PFSK-1 (cell line): ENCODE measurements at regions not wholly inside any gene's neighbourhood (a gene's known extent, or its start where the extent isn't known, plus 50 kb on each side); places are given as distances from the start of the nearest gene placed in this dataset.

Source experiments
- FOXP2 ChIP-seq: optimal IDR thresholded peaks from 2 replicates; pipeline ENCODE3; 2011; ENCODE audit warnings: borderline replicate concordance, control low read depth, inconsistent platforms; ENCODE audit not compliant: insufficient read depth; ENCODE audit errors: extremely low read length, extremely low read depth
- POLR2AphosphoS5 ChIP-seq: IDR thresholded peaks from 2 replicates; pipeline ENCODE4 v1.6.1; 2012; ENCODE audit warnings: low read depth, mild to moderate bottlenecking, control low read depth, low read length, moderate library complexity
- SIN3A ChIP-seq: IDR thresholded peaks from 2 replicates; pipeline ENCODE4 v1.6.1; 2012; ENCODE audit warnings: mild to moderate bottlenecking, low read length, moderate library complexity, borderline replicate concordance; ENCODE audit not compliant: insufficient read depth
- TAF1 ChIP-seq: IDR thresholded peaks from 2 replicates; pipeline ENCODE4 v1.6.1; 2012; ENCODE audit warnings: low read length, control low read depth, borderline replicate concordance; ENCODE audit not compliant: insufficient read depth
- TF ChIP-seq, protein P1 (sequence below), 2 experiments: IDR thresholded peaks; 2 replicates each; pipeline versions ENCODE4 v1.6.1 to v1.8.0; 2011 to 2012; ENCODE audit warnings: low read depth in 2 of 2, low read length in 2 of 2, control low read depth in 1 of 2, inconsistent platforms in 1 of 2, mild to moderate bottlenecking in 1 of 2, moderate library complexity in 1 of 2; ENCODE audit not compliant: insufficient read depth in 1 of 2

DNA sequence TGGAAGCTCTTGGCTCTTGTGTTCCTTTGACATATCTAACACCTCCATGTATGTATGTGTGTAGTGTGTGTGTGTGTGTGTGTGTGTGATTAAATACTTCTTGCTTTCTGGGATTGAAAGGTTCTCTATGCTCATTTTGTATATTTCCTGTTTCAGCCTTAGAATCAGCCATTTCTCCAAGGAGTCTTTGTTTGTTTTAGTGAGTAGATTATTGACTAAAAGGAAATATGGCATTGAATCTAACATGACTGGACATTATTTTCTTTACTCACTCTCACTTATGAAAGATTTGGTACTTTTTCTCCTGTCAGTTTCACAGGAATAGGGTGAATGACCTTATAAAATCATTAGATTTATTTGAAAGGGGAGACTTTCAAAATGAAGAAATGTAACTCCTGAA lies 413.8 kb upstream of the SLC14A2 start:
- TF ChIP-seq TAF1 (no peak), POLR2AphosphoS5 (no peak), SIN3A (no peak), FOXP2 (no peak)
- TF ChIP-seq, protein P1, sequence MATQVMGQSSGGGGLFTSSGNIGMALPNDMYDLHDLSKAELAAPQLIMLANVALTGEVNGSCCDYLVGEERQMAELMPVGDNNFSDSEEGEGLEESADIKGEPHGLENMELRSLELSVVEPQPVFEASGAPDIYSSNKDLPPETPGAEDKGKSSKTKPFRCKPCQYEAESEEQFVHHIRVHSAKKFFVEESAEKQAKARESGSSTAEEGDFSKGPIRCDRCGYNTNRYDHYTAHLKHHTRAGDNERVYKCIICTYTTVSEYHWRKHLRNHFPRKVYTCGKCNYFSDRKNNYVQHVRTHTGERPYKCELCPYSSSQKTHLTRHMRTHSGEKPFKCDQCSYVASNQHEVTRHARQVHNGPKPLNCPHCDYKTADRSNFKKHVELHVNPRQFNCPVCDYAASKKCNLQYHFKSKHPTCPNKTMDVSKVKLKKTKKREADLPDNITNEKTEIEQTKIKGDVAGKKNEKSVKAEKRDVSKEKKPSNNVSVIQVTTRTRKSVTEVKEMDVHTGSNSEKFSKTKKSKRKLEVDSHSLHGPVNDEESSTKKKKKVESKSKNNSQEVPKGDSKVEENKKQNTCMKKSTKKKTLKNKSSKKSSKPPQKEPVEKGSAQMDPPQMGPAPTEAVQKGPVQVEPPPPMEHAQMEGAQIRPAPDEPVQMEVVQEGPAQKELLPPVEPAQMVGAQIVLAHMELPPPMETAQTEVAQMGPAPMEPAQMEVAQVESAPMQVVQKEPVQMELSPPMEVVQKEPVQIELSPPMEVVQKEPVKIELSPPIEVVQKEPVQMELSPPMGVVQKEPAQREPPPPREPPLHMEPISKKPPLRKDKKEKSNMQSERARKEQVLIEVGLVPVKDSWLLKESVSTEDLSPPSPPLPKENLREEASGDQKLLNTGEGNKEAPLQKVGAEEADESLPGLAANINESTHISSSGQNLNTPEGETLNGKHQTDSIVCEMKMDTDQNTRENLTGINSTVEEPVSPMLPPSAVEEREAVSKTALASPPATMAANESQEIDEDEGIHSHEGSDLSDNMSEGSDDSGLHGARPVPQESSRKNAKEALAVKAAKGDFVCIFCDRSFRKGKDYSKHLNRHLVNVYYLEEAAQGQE (IDR thresholded peaks at IDR 0.05; ENCODE audit: insufficient read depth in 1 of 2, low read depth in 2 of 2, low read length in 2 of 2) = no peak
